GM19193 (cell line): ENCODE measurements at regions not wholly inside any gene's neighbourhood (a gene's known extent, or its start where the extent isn't known, plus 50 kb on each side); places are given as distances from the start of the nearest gene placed in this dataset.

Experiments
- POLR2A ChIP-seq: IDR thresholded peaks from 4 replicates; pipeline ENCODE4 v1.6.1; 2011; ENCODE audit not compliant: insufficient read depth, insufficient read length; ENCODE audit errors: extremely low read depth

- no peak for TF ChIP-seq POLR2A
Measured at GRCh38 chr13:33686772-33687480, 131.0 kb upstream of the RFC3 start.

GRCh38 chr13:33690354-33690753 is 127.6 kb upstream of the RFC3 start:
- no peak for TF ChIP-seq POLR2A

GRCh38 chr13:33691980-33692379 is 126.0 kb upstream of the RFC3 start:
- TF ChIP-seq POLR2A = no peak

GRCh38 chr13:33692531-33692930 is 125.4 kb upstream of the RFC3 start:
- no peak for TF ChIP-seq POLR2A

GRCh38 chr13:33694546-33694945 is 123.4 kb upstream of the RFC3 start:
- no peak for TF ChIP-seq POLR2A

- no peak for TF ChIP-seq POLR2A
Measured at GRCh38 chr13:33696530-33696929, 121.4 kb upstream of the RFC3 start.

- no peak for TF ChIP-seq POLR2A
Measured at GRCh38 chr13:33697926-33698325, 120.0 kb upstream of the RFC3 start.

GRCh38 chr13:33707449-33707848 is 110.5 kb upstream of the RFC3 start:
- TF ChIP-seq POLR2A = no peak

- TF ChIP-seq POLR2A = no peak
Measured at GRCh38 chr13:33710924-33711323, 107.0 kb upstream of the RFC3 start.

- no peak for TF ChIP-seq POLR2A
Measured at GRCh38 chr13:33711436-33711835, 106.5 kb upstream of the RFC3 start.

- no peak for TF ChIP-seq POLR2A
Measured at GRCh38 chr13:33717775-33718174, 100.2 kb upstream of the RFC3 start.

GRCh38 chr13:33721724-33722123 is 96.2 kb upstream of the RFC3 start:
- no peak for TF ChIP-seq POLR2A

GRCh38 chr13:33722216-33722915 is 95.6 kb upstream of the RFC3 start:
- no peak for TF ChIP-seq POLR2A

GRCh38 chr13:33723365-33723764 is 94.6 kb upstream of the RFC3 start:
- TF ChIP-seq POLR2A = no peak

- no peak for TF ChIP-seq POLR2A
Measured at GRCh38 chr13:33723772-33724435, 94.0 kb upstream of the RFC3 start.

- no peak for TF ChIP-seq POLR2A
Measured at GRCh38 chr13:33725340-33725739, 92.6 kb upstream of the RFC3 start.
